HepG2 (cell line): ENCODE measurements at regions not wholly inside any gene's neighbourhood (a gene's known extent, or its start where the extent isn't known, plus 50 kb on each side); places are given as distances from the start of the nearest gene placed in this dataset.

Experiments used
- ATAC-seq: fragments of 200-7000 bp; cut with Tn5 transposase; 3 replicates; pipeline ENCODE4 v1.9.1; 2020; ENCODE audit warnings: mild to moderate bottlenecking, moderate library complexity
- BruUV-seq: library from RNA; stranded (reverse); fragments of 400-500 nt; replicated peaks from 2 replicates; lab custom pipeline; 2021; lab: Mats Ljungman, UMichigan
- CTCF ChIA-PET: fragments of 300-600 bp; formaldehyde crosslinking; extraction: SDS; loops from one replicate; lab custom pipeline; 2021; ENCODE audit warnings: low total read pairs, inconsistent platforms, low intra/inter-chr PET ratio; lab: Yijun Ruan, JAX
- POLR2A ChIA-PET: fragments of 350-600 bp; sonication (Branson Sonifier 250); formaldehyde crosslinking; loops from one replicate; lab custom pipeline; 2020; ENCODE audit warnings: antibody characterized with exemption, inconsistent platforms; lab: Yijun Ruan, JAX
- DNase-seq: peaks from one replicate; pipeline ENCODE4 v3.0.0-alpha.2; 2015; ENCODE audit warnings: low spot score
- FAIRE-seq: peaks from 3 replicates; lab custom pipeline; 2011; peaks lifted over from hg19 to GRCh38; lab: Jason Lieb, UNC
- H2AFZ ChIP-seq: one replicate; pipeline ENCODE4 v1.6.1; 2011; ENCODE audit warnings: low read length, inconsistent platforms
- H3K27ac ChIP-seq: fragments of 300-600 bp; 3 replicates; pipeline ENCODE4 v1.8.0; 2011; ENCODE audit warnings: mixed run types, mild to moderate bottlenecking, mixed read lengths, low read length, inconsistent platforms; ENCODE audit not compliant: insufficient read depth; ENCODE audit errors: extremely low read length
- H3K27me3 ChIP-seq, 2 experiments: fragments of 200-600 bp in 1 of 2; 2 replicates in 1 of 2; 3 replicates in 1 of 2; pipeline versions ENCODE4 v1.6.0 to v1.8.0; 2011; ENCODE audit warnings: low read length in 2 of 2, mild to moderate bottlenecking in 2 of 2, moderate library complexity in 2 of 2, inconsistent platforms in 1 of 2; ENCODE audit not compliant: insufficient read depth in 2 of 2, control insufficient read depth in 1 of 2
- H3K36me3 ChIP-seq, 2 experiments: fragments of 200-600 bp in 1 of 2; replicated peaks in 1 of 2; 2 replicates in 1 of 2; 3 replicates in 1 of 2; pipeline versions ENCODE4 v1.5.1 to v1.8.0; 2011; ENCODE audit warnings: low read length in 2 of 2, inconsistent platforms in 1 of 2; ENCODE audit not compliant: insufficient read depth in 2 of 2, control insufficient read depth in 1 of 2
- H3K4me1 ChIP-seq: 2 replicates; pipeline ENCODE4 v1.5.1; 2012; ENCODE audit warnings: low read length, inconsistent platforms; ENCODE audit not compliant: insufficient read depth
- H3K4me2 ChIP-seq: 2 replicates; pipeline ENCODE4 v1.6.0; 2011; ENCODE audit warnings: low read depth, low read length, inconsistent platforms
- H3K4me3 ChIP-seq, 3 experiments: fragments of 200-600 bp in 1 of 3; sonication (generic), shearing (Covaris generic) in 1 of 3; replicated peaks in 1 of 3; 2 replicates each; pipeline ENCODE4 v1.5.1; 2011 to 2016; ENCODE audit warnings: low read length in 3 of 3, inconsistent platforms in 2 of 3, low read depth in 2 of 3, mild to moderate bottlenecking in 2 of 3, control low read depth in 1 of 3, mixed read lengths in 1 of 3; ENCODE audit not compliant: insufficient read depth in 1 of 3
- H3K79me2 ChIP-seq: one replicate; pipeline ENCODE4 v1.6.1; 2011; ENCODE audit warnings: low read length, inconsistent platforms; ENCODE audit not compliant: insufficient read depth
- H3K9ac ChIP-seq: 2 replicates; pipeline ENCODE4 v1.6.0; 2011; ENCODE audit warnings: mild to moderate bottlenecking, low read depth, low read length, inconsistent platforms; ENCODE audit not compliant: insufficient read depth
- H3K9me3 ChIP-seq: 2 replicates; pipeline ENCODE4 v1.5.1; 2012; ENCODE audit warnings: mild to moderate bottlenecking, low read length
- H4K20me1 ChIP-seq: 2 replicates; pipeline ENCODE4 v1.6.0; 2011; ENCODE audit warnings: inconsistent platforms, mild to moderate bottlenecking, low read length, moderate library complexity; ENCODE audit not compliant: insufficient read depth
- EP300 ChIP-seq, 3 experiments: sonication (generic) in 1 of 3; formaldehyde crosslinking in 1 of 3; IDR thresholded peaks; 2 replicates each; pipeline versions ENCODE4 v1.5.1 to v1.6.1; 2011 to 2020; ENCODE audit warnings: low read depth in 2 of 3, low read length in 2 of 3, borderline replicate concordance in 1 of 3, improper control_type of control experiment in 1 of 3, mild to moderate bottlenecking in 1 of 3, missing genetic modification reagents in 1 of 3, moderate library complexity in 1 of 3
- ESRRA ChIP-seq: sonication (generic); formaldehyde crosslinking; IDR thresholded peaks from 2 replicates; pipeline ENCODE4 v1.5.1; 2020; ENCODE audit warnings: mild to moderate bottlenecking, low read depth, missing genetic modification reagents
- MLLT10 ChIP-seq: sonication (generic); formaldehyde crosslinking; IDR thresholded peaks from 2 replicates; pipeline ENCODE4 v1.4.0; 2020; ENCODE audit warnings: missing genetic modification reagents
- NFE2L2 ChIP-seq: fragments of 150-350 bp; IDR thresholded peaks from 2 replicates; pipeline ENCODE4 v1.6.1; 2014; ENCODE audit warnings: low read length
- ZBTB40 ChIP-seq, 2 experiments: fragments of 450-650 bp in 1 of 2; sonication (generic) in 1 of 2; formaldehyde crosslinking in 1 of 2; IDR thresholded peaks; 2 replicates each; pipeline versions ENCODE4 v1.6.1 to v1.8.0; 2016 to 2022; ENCODE audit warnings: antibody characterized with exemption in 1 of 2, mild to moderate bottlenecking in 1 of 2, missing genetic modification reagents in 1 of 2
- ZFP36 ChIP-seq: fragments of 150-350 bp; IDR thresholded peaks from 2 replicates; pipeline ENCODE4 v1.6.1; 2018; ENCODE audit warnings: borderline replicate concordance, low read length, low read depth; ENCODE audit not compliant: partially characterized antibody
- ZFY ChIP-seq: sonication (generic); formaldehyde crosslinking; IDR thresholded peaks from 2 replicates; pipeline ENCODE4 v1.4.0; 2020; ENCODE audit warnings: missing genetic modification reagents
- WGBS: methylation state at CpG from one replicate; pipeline ENCODE4 v1.1.6; 2017; ENCODE audit warnings: low lambda C conversion rate; 5-methylcytosine and 5-hydroxymethylcytosine counted together
- in situ Hi-C: cut with HindIII; loops from 2 replicates; pipeline ENCODE4 v1.10.0; 2017; ENCODE audit warnings: low pct_unique_long_range_greater_than_20kb; ENCODE audit not compliant: extremely low pct_ligation_motif_present
- intact Hi-C: fragments of 100-400 bp; cut with micrococcal nuclease; formaldehyde crosslinking; loops from one replicate; pipeline ENCODE4 v1.10.0; 2022; ENCODE audit not compliant: unreplicated experiment
- TF ChIP-seq, protein P1 (sequence below): sonication (generic); IDR thresholded peaks from 2 replicates; pipeline ENCODE4 v1.6.1; 2016; ENCODE audit warnings: low read depth, borderline replicate concordance
- TF ChIP-seq, protein P2 (sequence below), 2 experiments: IDR thresholded peaks; 2 replicates each; pipeline ENCODE4 v1.6.1; 2011 to 2012; ENCODE audit warnings: low read length in 2 of 2, borderline replicate concordance in 1 of 2, low read depth in 1 of 2, mild to moderate bottlenecking in 1 of 2, moderate library complexity in 1 of 2

DNA sequence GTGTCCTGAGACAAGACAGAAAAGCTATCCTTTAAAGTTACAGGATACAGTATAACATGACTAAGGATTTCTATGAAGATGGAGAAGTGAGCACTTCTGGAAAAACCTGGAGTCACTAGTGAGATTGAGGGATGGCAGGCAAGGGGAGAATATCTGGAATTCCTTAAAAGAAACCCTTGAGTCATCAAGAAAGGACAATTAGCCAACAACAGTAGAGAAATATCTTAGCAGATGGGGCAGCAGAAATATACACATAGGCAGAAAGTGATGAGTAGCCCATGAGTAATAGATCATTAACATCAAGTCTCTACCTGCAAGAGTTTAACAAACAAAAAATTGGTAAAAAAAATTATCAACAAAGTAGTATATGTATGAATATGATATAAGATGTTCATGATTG, 858.8 kb upstream of the FRG1 start (continued):
- TF ChIP-seq ESRRA = no peak
- TF ChIP-seq, all 625 proteins: peak for 0

GRCh38 chr4:189083769-189084168, 856.9 kb upstream of the FRG1 start:
- no peak overlapping the region for H3K4me2 ChIP-seq
- FAIRE-seq (no peak), ATAC-seq (no peak), DNase-seq (no peak)
- no peak overlapping the region for H2AFZ ChIP-seq
- BruUV-seq = no TSS peak
- 9% methylated on average over 5 of the region's 5 CpGs for WGBS
- H4K20me1 ChIP-seq = no peaks in the 10 kb centered on the region
- H3K79me2 ChIP-seq = no peaks in the 10 kb centered on the region
- H3K4me1 ChIP-seq = no peaks in the 10 kb centered on the region
- POLR2A ChIA-PET = no interaction called here
- H3K9me3 ChIP-seq = no peaks in the 10 kb centered on the region
- H3K9ac ChIP-seq = no peak overlapping the region
- no peaks in the 10 kb centered on the region for H3K36me3 ChIP-seq
- intact Hi-C loops (no loop called here), in situ Hi-C loops (no loop called here)
- H3K27me3 ChIP-seq = no peaks in the 10 kb centered on the region
- H3K27ac ChIP-seq = no peak overlapping the region
- CTCF ChIA-PET = no interaction called here
- H3K4me3 ChIP-seq = no peak overlapping the region
- TF ChIP-seq ZFY (CRISPR knock-in tag) = no peak
- TF ChIP-seq, protein P1, sequence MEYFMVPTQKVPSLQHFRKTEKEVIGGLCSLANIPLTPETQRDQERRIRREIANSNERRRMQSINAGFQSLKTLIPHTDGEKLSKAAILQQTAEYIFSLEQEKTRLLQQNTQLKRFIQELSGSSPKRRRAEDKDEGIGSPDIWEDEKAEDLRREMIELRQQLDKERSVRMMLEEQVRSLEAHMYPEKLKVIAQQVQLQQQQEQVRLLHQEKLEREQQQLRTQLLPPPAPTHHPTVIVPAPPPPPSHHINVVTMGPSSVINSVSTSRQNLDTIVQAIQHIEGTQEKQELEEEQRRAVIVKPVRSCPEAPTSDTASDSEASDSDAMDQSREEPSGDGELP = no peak
- no peak for TF ChIP-seq ZBTB40 (IDR thresholded peaks at IDR 0.05)
- no peak for TF ChIP-seq ZBTB40 (CRISPR knock-in tag; IDR thresholded peaks at IDR 0.05)
- TF ChIP-seq MLLT10 (CRISPR knock-in tag) = no peak
- TF ChIP-seq ZFP36 = no peak
- TF ChIP-seq, protein P2, sequence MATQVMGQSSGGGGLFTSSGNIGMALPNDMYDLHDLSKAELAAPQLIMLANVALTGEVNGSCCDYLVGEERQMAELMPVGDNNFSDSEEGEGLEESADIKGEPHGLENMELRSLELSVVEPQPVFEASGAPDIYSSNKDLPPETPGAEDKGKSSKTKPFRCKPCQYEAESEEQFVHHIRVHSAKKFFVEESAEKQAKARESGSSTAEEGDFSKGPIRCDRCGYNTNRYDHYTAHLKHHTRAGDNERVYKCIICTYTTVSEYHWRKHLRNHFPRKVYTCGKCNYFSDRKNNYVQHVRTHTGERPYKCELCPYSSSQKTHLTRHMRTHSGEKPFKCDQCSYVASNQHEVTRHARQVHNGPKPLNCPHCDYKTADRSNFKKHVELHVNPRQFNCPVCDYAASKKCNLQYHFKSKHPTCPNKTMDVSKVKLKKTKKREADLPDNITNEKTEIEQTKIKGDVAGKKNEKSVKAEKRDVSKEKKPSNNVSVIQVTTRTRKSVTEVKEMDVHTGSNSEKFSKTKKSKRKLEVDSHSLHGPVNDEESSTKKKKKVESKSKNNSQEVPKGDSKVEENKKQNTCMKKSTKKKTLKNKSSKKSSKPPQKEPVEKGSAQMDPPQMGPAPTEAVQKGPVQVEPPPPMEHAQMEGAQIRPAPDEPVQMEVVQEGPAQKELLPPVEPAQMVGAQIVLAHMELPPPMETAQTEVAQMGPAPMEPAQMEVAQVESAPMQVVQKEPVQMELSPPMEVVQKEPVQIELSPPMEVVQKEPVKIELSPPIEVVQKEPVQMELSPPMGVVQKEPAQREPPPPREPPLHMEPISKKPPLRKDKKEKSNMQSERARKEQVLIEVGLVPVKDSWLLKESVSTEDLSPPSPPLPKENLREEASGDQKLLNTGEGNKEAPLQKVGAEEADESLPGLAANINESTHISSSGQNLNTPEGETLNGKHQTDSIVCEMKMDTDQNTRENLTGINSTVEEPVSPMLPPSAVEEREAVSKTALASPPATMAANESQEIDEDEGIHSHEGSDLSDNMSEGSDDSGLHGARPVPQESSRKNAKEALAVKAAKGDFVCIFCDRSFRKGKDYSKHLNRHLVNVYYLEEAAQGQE (IDR thresholded peaks at IDR 0.05; ENCODE audit: borderline replicate concordance in 1 of 2, low read depth in 1 of 2, low read length in 2 of 2) = no peak
- no peak for TF ChIP-seq EP300 (IDR thresholded peaks at IDR 0.05; ENCODE audit: low read depth in 2 of 2, low read length in 2 of 2)
- TF ChIP-seq EP300 (CRISPR knock-in tag; IDR thresholded peaks at IDR 0.05; ENCODE audit: borderline replicate concordance) = no peak
- no peak for TF ChIP-seq NFE2L2
